ENCODE measurements at regions not wholly inside any gene's neighbourhood (a gene's known extent, or its start where the extent isn't known, plus 50 kb on each side); places are given as distances from the start of the nearest gene placed in this dataset.

DNA sequence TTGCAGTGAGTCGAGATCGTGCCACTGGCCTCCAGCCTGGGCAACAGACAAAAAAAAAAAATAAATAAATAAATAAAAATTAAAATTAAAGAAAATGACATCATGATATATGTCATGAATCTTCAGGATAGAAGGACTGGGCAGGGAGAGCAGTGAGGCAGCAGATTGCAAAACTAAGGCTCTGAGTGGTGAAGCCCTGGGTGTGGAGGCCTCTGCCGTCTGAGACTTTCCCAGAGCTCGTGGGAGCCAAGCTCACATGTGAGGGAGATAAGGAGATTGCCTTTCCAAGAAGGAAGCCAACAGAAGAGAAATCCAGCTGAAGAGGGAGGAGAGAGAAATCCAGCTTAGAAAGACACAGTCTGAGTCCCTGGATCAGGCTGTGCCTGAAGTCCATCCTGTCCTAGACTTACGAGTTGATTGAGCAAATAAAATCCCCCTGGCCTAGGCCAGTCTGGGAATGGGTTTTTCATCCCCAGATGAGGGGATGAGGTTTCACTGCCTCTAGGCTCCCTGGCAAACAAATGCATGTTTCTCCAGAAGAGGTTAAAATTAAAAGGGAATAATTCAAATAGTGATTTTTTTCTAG lies 142.0 kb upstream of the IGSF21 start:
- Mint-ChIP-seq H3K4me3 (ENCODE audit: unreplicated experiment) (no peak overlapping the region), H3K27ac (ENCODE audit: unreplicated experiment) (no peak overlapping the region), H3K4me1 (ENCODE audit: unreplicated experiment) (no peaks in the 10 kb centered on the region), H3K9me3 (ENCODE audit: unreplicated experiment) (no peaks in the 10 kb centered on the region), H3K27me3 (ENCODE audit: unreplicated experiment) (no peaks in the 10 kb centered on the region), H3K36me3 (ENCODE audit: unreplicated experiment) (no peaks in the 10 kb centered on the region)
- no peak for DNase-seq (ENCODE audit: extremely low spot score, unreplicated experiment)
- TF ChIP-seq, protein P1, sequence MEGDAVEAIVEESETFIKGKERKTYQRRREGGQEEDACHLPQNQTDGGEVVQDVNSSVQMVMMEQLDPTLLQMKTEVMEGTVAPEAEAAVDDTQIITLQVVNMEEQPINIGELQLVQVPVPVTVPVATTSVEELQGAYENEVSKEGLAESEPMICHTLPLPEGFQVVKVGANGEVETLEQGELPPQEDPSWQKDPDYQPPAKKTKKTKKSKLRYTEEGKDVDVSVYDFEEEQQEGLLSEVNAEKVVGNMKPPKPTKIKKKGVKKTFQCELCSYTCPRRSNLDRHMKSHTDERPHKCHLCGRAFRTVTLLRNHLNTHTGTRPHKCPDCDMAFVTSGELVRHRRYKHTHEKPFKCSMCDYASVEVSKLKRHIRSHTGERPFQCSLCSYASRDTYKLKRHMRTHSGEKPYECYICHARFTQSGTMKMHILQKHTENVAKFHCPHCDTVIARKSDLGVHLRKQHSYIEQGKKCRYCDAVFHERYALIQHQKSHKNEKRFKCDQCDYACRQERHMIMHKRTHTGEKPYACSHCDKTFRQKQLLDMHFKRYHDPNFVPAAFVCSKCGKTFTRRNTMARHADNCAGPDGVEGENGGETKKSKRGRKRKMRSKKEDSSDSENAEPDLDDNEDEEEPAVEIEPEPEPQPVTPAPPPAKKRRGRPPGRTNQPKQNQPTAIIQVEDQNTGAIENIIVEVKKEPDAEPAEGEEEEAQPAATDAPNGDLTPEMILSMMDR (IDR thresholded peaks at IDR 0.05), result no peak

DNA sequence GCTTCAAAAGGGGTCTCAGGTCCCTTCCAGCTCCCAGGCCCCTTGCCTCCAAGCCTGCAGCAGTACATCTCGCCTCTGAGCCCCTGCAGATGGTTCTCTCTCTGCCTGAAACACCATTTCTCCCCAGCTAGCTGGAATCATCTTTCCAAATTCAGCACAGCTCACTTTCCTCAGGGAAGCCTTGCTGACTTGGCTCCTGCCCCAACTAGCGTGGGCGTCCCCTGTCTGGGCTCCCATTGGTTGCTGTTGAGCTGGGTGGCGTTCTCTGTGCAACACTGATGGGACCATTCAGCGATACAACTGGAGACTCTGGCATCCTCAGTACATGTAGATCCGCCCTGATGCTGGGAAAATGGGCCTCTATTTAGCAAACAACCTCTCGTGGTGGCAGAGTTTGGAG lies 141.3 kb upstream of the IGSF21 start:
- TF ChIP-seq, protein P1 (IDR thresholded peaks at IDR 0.05), result no peak
- H3K4me1 Mint-ChIP-seq (ENCODE audit: unreplicated experiment), result no peaks in the 10 kb centered on the region
- H3K27ac Mint-ChIP-seq (ENCODE audit: unreplicated experiment), result no peak overlapping the region
- H3K4me3 Mint-ChIP-seq (ENCODE audit: unreplicated experiment), result no peak overlapping the region
- no peaks in the 10 kb centered on the region for H3K27me3 Mint-ChIP-seq (ENCODE audit: unreplicated experiment)
- DNase-seq (ENCODE audit: extremely low spot score, unreplicated experiment), result no peak
- no peaks in the 10 kb centered on the region for H3K9me3 Mint-ChIP-seq (ENCODE audit: unreplicated experiment)
- H3K36me3 Mint-ChIP-seq (ENCODE audit: unreplicated experiment), result no peaks in the 10 kb centered on the region

DNA sequence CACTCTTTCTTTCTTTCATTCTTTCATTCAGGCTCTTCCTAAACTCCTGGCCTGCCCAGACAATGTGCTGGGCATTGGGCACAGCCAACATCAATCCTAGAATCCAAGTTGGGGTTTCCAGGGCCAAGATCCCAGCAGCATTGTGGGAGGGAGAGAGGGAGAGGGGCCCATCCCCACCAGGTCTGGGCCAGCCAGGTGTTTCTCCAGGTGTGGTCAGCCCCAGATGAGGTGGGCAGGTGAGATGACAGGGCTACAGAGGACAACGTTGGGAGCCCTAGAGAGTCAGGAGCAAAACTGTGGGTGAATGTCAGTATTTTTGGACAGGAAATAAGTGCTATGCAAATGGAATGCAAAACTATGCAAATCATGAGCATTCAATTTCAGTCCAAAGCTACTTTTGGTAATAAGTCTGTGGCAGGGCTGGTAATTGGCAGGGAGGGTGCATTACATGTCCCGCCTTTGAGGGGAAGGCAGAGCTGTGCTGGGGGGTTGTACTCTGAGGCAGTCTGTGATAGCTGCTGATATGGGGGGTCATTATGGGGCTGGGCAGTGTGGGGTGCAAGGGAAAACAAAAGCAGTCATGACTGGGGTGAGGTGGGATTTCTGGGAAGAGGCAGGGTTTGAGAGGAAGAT lies 139.9 kb upstream of the IGSF21 start:
- H3K9me3 Mint-ChIP-seq (ENCODE audit: unreplicated experiment), result no peaks in the 10 kb centered on the region
- TF ChIP-seq, protein P1 (IDR thresholded peaks at IDR 0.05), result no peak
- H3K4me3 Mint-ChIP-seq (ENCODE audit: unreplicated experiment), result no peak overlapping the region
- no peak overlapping the region for H3K27ac Mint-ChIP-seq (ENCODE audit: unreplicated experiment)
- H3K4me1 Mint-ChIP-seq (ENCODE audit: unreplicated experiment), result no peaks in the 10 kb centered on the region
- H3K27me3 Mint-ChIP-seq (ENCODE audit: unreplicated experiment), result no peaks in the 10 kb centered on the region
- H3K36me3 Mint-ChIP-seq (ENCODE audit: unreplicated experiment), result no peaks in the 10 kb centered on the region
- no peak for DNase-seq (ENCODE audit: extremely low spot score, unreplicated experiment)

DNA sequence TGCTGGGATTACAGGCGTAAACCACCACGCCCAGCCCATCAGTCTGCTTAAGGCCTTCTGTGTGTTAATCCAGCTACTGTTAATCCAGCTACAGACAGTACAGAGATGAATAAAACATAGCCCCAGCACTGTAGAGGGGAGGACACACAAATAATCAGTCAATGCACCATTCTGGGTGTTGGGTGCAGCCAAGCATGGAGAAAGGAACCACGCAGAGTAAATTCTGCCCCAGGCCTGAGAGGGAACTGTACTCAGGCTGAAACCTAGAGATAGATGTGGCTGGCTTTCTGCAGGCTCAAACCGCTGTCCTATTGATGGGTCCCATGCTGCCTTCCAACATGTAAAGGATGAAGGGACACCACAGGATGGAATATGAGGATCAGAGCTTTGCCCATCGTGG lies 136.8 kb upstream of the IGSF21 start:
- Mint-ChIP-seq H3K27me3 (ENCODE audit: unreplicated experiment) (no peaks in the 10 kb centered on the region), H3K9me3 (ENCODE audit: unreplicated experiment) (no peaks in the 10 kb centered on the region), H3K36me3 (ENCODE audit: unreplicated experiment) (no peaks in the 10 kb centered on the region), H3K4me3 (ENCODE audit: unreplicated experiment) (no peak overlapping the region), H3K27ac (ENCODE audit: unreplicated experiment) (no peak overlapping the region), H3K4me1 (ENCODE audit: unreplicated experiment) (no peaks in the 10 kb centered on the region)
- DNase-seq (ENCODE audit: extremely low spot score, unreplicated experiment), result no peak
- TF ChIP-seq, protein P1 (IDR thresholded peaks at IDR 0.05), result no peak

DNA sequence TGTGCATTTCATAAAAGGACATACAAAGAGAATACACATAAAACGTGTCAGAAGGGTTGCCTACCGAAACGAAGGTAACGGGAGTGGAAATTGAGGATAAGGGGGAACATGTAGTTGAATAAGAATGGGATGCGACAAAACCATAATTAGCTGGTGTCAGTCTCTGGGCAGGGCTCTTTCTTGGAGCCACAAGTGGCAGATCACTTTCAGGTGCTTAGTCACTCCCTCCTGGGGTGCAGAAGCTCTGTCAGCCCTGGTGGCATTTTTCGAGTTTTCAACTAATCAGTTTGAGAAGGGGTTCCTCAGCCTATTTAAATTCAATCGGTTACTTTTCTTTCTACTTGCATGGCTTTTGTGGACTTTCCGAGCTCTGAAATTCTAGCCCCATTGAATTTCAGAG lies 133.9 kb upstream of the IGSF21 start:
- Mint-ChIP-seq H3K9me3 (ENCODE audit: unreplicated experiment) (no peaks in the 10 kb centered on the region), H3K36me3 (ENCODE audit: unreplicated experiment) (no peaks in the 10 kb centered on the region), H3K4me3 (ENCODE audit: unreplicated experiment) (no peak overlapping the region), H3K27me3 (ENCODE audit: unreplicated experiment) (no peaks in the 10 kb centered on the region), H3K4me1 (ENCODE audit: unreplicated experiment) (no peaks in the 10 kb centered on the region), H3K27ac (ENCODE audit: unreplicated experiment) (no peak overlapping the region)
- no peak for DNase-seq (ENCODE audit: extremely low spot score, unreplicated experiment)
- TF ChIP-seq, protein P1 (IDR thresholded peaks at IDR 0.05), result no peak
